Left ventricle myocardium inferior (tissue), 1 donor: ENCODE measurements at regions not wholly inside any gene's neighbourhood (a gene's known extent, or its start where the extent isn't known, plus 50 kb on each side); places are given as distances from the start of the nearest gene placed in this dataset.

Source experiments
- DNase-seq: peaks from one replicate; pipeline ENCODE4 v3.0.0-alpha.2; 2020
- H3K27ac ChIP-seq: fragments of 200-600 bp; replicated peaks from 2 replicates; pipeline ENCODE4 v1.8.0; 2021
- H3K27me3 ChIP-seq: fragments of 200-600 bp; 2 replicates; pipeline ENCODE4 v1.8.0; 2021; ENCODE audit warnings: low read depth
- H3K36me3 ChIP-seq: fragments of 200-600 bp; 2 replicates; pipeline ENCODE4 v1.8.0; 2021
- H3K4me1 ChIP-seq: fragments of 200-600 bp; 2 replicates; pipeline ENCODE4 v1.8.0; 2021
- H3K4me3 ChIP-seq: fragments of 200-600 bp; 2 replicates; pipeline ENCODE4 v1.8.0; 2021; ENCODE audit warnings: mild to moderate bottlenecking, moderate library complexity
- H3K9me3 ChIP-seq: fragments of 200-600 bp; replicated peaks from 2 replicates; pipeline ENCODE4 v1.8.0; 2021
- intact Hi-C: fragments of 100-400 bp; cut with micrococcal nuclease; formaldehyde crosslinking; loops from one replicate; pipeline ENCODE4 v1.11.0; 2022
- TF ChIP-seq, protein P1 (sequence below): fragments of 200-600 bp; IDR thresholded peaks from 2 replicates; pipeline ENCODE4 v1.8.0; 2021; ENCODE audit warnings: antibody characterized with exemption, mild to moderate bottlenecking, borderline replicate concordance
- donor health status: DM: no; HTN: yes; CAD: no; lungs with severe emphysema.

- Histone ChIP-seq H3K27ac (no peak overlapping the region), H3K9me3 (no peaks in the 10 kb centered on the region), H3K4me3 (no peak overlapping the region), H3K36me3 (no peaks in the 10 kb centered on the region), H3K4me1 (no peaks in the 10 kb centered on the region), H3K27me3 (peaks cover 4% of the 10 kb centered on the region)
- TF ChIP-seq, protein P1, sequence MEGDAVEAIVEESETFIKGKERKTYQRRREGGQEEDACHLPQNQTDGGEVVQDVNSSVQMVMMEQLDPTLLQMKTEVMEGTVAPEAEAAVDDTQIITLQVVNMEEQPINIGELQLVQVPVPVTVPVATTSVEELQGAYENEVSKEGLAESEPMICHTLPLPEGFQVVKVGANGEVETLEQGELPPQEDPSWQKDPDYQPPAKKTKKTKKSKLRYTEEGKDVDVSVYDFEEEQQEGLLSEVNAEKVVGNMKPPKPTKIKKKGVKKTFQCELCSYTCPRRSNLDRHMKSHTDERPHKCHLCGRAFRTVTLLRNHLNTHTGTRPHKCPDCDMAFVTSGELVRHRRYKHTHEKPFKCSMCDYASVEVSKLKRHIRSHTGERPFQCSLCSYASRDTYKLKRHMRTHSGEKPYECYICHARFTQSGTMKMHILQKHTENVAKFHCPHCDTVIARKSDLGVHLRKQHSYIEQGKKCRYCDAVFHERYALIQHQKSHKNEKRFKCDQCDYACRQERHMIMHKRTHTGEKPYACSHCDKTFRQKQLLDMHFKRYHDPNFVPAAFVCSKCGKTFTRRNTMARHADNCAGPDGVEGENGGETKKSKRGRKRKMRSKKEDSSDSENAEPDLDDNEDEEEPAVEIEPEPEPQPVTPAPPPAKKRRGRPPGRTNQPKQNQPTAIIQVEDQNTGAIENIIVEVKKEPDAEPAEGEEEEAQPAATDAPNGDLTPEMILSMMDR, result no peak
- intact Hi-C loops, result no loop called here
- no peak for DNase-seq
Measured at GRCh38 chr9:82673919-82674318, 389.0 kb downstream of the RASEF start.

GRCh38 chr9:82675102-82675501, 387.8 kb downstream of the RASEF start:
- Histone ChIP-seq H3K27ac (no peak overlapping the region), H3K4me1 (no peaks in the 10 kb centered on the region), H3K27me3 (peaks cover 2% of the 10 kb centered on the region), H3K4me3 (no peak overlapping the region), H3K36me3 (no peaks in the 10 kb centered on the region), H3K9me3 (no peaks in the 10 kb centered on the region)
- TF ChIP-seq, protein P1, result no peak
- intact Hi-C loops, result no loop called here
- no peak for DNase-seq

DNA sequence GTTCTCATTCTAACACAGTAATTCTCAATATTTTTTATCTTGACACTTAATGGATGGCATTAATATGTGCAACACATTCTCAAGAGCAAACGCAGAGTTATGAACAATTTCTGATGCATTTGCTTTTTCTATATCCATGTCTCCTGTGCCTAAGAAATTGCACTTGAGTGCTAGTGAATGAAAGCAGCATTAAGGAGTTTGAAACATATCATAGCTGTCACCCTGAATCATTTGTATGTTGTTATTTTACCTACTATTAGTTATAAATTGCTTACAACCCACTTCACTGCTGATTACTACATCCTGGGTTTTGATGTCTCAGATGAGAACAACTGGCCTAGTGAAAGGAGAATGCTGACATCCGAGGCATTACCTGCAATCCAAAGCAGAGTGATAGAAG, 387.3 kb downstream of the RASEF start:
- intact Hi-C loops, result no loop called here
- Histone ChIP-seq H3K36me3 (no peaks in the 10 kb centered on the region), H3K9me3 (no peaks in the 10 kb centered on the region), H3K4me1 (no peaks in the 10 kb centered on the region), H3K27me3 (no peaks in the 10 kb centered on the region), H3K27ac (no peak overlapping the region), H3K4me3 (no peak overlapping the region)
- DNase-seq, result no peak
- TF ChIP-seq, protein P1, result no peak

DNA sequence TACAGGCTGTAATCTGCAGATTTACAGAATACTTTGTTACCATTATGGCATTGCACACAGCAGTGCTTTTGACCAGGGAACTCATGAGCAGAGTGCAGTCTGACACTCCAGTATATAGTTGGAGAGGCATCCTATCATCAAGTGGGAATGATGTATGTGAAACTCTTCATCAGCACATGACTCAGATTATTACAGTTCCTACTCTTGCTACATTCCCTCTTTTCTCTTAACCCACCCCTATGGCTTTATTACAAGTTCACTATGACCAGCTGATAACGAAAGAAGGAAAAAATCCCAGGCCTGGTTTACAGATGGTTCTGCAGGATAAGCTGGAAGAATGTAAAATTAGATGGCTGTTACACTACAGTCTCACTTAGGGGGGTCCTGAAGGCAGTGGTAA, 385.9 kb downstream of the RASEF start:
- no peaks in the 10 kb centered on the region for H3K9me3 ChIP-seq
- H3K27me3 ChIP-seq, result no peaks in the 10 kb centered on the region
- no peak overlapping the region for H3K27ac ChIP-seq
- H3K36me3 ChIP-seq, result no peaks in the 10 kb centered on the region
- no peak for DNase-seq
- H3K4me1 ChIP-seq, result no peaks in the 10 kb centered on the region
- H3K4me3 ChIP-seq, result no peak overlapping the region
- TF ChIP-seq, protein P1, result no peak
- intact Hi-C loops, result no loop called here

- TF ChIP-seq, protein P1, result no peak
- Histone ChIP-seq H3K4me3 (no peak overlapping the region), H3K4me1 (no peaks in the 10 kb centered on the region), H3K9me3 (no peaks in the 10 kb centered on the region), H3K27me3 (no peaks in the 10 kb centered on the region), H3K27ac (no peak overlapping the region), H3K36me3 (no peaks in the 10 kb centered on the region)
- intact Hi-C loops, result no loop called here
- no peak for DNase-seq
Measured at GRCh38 chr9:82679472-82679871, 383.5 kb downstream of the RASEF start.
